ENCODE measurements at regions not wholly inside any gene's neighbourhood (a gene's known extent, or its start where the extent isn't known, plus 50 kb on each side); places are given as distances from the start of the nearest gene placed in this dataset.

DNA sequence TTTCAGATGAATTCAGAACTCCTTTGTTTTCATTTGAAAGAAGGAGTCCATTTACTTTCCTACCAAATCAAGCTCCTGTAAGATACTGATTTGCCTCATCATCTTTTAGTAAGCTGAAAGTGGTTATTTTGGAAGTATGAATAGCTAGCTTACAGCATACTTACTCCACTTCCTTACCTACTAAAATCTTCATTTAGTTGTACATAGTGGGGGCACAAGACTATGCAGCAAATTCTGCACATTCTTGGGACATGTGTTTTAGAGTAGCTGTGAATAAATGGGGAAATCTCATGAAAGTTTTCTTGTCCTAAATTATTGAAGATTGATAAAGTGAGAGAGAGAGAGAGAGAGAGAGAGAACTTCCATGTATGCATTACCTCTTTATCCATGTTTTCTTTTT lies 256.3 kb downstream of the OGFRL1 start:
- intact Hi-C loops (cut with micrococcal nuclease) = loop anchor here (10.0 kb wide), 1 partner anchor 540 kb away; no protein-coding TSS in a partner anchor
- DNase-seq (no peak), ATAC-seq (no peak)

DNA sequence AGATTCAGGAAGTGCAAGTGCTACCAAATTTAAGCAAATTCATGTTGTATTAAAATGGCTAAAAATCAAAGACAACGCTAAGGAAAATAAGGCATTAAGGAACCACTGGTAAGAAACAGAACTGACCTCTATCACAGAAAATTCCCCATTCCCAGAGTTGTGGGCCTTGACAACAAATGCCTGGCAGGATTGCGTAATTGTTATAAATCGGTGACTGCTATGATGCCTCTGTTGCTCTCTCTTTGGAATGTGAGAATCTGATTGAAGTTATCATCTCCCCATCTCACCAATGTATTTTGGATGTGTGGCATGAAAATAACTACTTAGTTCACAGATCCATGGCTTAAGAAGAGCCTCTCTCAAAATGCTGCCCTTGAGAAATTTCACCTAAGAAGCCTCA lies 257.3 kb downstream of the OGFRL1 start:
- DNase-seq (no peak), ATAC-seq (no peak)
- intact Hi-C loops (cut with micrococcal nuclease) = loop anchor here (10.0 kb wide), 1 partner anchor 539 kb away; no protein-coding TSS in a partner anchor

DNA sequence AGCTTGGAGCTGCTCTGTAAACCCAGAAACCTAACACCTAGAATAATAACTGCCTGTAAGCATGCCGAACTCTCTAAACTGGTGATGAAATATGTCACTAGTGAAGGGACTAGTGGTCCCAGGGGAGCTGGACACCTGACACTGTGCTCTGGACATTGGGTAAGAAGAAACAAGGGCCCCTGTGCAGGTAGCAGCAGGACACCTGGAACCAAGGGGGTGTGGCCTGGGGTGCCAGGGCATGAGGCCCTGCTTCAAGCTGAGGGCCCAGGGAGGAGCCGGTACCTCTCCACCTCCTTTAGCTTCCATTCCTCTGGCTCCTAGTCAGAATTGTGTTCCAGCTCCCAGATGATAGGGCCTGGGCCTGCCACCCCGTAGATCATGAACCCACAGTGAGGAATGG lies 263.2 kb downstream of the OGFRL1 start:
- intact Hi-C loops (cut with micrococcal nuclease) = no loop called here
- ATAC-seq = no peak
- DNase-seq = no peak

DNA sequence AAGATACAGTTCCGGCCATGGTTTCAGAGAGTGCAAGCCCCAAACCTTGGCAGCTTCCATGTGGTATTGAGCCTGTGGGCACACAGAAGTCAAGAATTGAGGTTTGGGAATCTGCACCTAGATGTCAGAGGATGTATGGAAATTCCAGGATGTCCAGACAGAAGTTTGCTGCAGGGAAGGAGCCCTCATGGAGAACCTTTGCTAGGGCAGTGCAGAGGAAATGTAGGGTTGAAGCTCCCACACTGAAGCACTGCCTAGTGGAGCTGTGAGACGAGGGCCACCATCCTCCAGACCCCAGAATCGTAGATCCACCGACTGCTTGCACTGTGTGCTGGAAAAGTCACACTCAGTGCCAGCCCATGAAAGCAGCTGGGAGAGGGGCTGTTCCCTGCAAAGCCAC lies 267.5 kb downstream of the OGFRL1 start:
- DNase-seq = no peak
- no peak for ATAC-seq

DNA sequence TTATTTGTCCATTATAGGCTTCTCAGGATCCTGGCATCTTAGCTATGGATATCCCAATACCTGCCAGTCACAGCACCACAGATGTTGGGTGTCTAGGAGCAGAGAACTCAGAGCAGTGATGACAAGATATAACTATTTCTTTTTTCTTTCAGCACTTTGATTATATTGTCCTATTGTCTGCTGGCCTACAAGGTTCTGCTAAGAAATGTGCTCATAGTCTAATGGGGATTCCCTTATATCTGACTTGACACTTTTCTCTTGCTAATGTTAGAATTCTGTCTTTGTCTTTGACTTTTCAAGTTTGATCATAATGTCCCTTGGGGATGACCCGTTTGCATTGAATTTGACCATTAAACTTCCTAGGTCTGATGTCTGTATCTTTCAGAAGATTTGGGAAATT lies 270.4 kb downstream of the OGFRL1 start:
- DNase-seq = no peak
- no peak for ATAC-seq
- intact Hi-C loops (cut with micrococcal nuclease) = no loop called here

More for the DNA sequence above, 267.5 kb downstream of the OGFRL1 start:
- intact Hi-C loops (cut with micrococcal nuclease) = no loop called here

DNA sequence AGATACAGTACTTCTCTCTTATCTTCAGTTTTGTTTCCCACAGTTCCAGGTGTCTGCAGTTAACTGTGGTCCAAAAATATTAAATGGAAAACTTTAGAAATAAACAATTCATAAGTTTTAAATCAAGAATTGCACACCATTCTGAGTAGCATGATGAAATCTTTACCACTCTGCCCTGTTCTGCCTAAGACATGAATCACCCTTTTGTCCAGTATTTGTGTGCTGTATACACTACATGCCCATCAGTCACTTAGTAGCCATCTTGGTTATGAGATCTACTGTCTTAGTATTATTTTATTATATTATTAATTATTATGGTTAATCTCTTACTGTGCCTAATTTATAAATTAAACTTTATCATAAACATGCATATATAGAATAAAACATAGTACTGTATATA lies 279.0 kb downstream of the OGFRL1 start:
- ATAC-seq (no peak), DNase-seq (no peak)
- intact Hi-C loops (cut with micrococcal nuclease) = no loop called here

DNA sequence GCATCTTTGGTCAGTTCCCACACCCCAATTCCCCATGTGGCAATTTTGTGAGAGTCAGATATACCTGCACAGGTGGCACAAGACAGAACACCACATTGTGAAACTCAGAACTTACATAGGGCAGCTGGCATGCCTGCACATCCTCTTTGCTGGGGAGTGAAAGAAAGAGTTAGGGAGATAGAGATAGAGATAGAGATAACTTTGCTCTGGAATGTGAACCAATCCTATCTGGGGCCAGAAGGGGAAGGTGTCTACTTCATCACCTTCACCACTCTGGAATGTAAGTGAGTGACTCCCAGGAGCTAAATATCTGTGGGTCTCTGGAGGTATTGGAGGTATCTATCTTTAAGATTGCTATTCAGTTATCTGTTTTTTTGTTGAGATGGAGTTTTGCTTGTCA lies 289.2 kb downstream of the OGFRL1 start:
- DNase-seq (no peak), ATAC-seq (no peak)
- intact Hi-C loops (cut with micrococcal nuclease) = no loop called here

DNA sequence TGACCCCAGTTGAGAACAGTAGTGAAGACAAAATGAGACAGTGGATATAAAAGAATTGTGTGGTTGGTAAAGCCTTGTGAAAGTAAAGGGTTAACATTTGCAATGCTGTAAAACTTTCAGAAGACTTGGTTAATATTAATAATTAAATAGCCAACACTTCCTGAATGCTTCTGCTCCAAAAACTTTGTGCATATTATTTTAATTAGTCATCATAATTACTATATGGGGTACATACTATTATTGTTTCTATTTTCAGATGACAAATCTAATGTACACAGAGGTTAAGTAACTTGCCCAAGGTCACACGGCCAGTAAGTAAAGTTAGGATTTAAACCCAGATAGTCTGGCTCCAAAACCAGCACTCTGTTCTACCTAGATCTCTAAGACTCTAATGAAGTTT lies 291.3 kb downstream of the OGFRL1 start:
- DNase-seq = no peak
- no peak for ATAC-seq
- intact Hi-C loops (cut with micrococcal nuclease) = no loop called here

DNA sequence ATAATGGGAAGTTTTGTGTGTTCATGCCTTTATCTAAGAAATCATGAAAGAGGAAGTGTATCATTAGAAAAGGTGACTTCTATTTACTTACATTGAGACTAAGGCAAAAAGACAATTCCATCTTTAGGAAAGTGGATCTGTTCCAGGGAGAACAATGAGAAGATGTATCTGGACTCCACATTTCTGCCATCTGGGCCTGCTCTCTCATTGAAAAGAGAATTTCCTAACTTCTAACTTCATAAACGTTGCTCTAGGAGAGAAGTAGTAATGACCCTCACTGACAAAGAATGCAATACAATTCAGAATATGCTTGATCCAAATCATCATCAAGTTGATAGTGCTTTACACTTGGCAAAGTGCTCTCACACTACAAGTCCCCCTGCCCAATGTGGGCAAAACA lies 294.2 kb downstream of the OGFRL1 start:
- ATAC-seq (no peak), DNase-seq (no peak)
- intact Hi-C loops (cut with micrococcal nuclease) = no loop called here

DNA sequence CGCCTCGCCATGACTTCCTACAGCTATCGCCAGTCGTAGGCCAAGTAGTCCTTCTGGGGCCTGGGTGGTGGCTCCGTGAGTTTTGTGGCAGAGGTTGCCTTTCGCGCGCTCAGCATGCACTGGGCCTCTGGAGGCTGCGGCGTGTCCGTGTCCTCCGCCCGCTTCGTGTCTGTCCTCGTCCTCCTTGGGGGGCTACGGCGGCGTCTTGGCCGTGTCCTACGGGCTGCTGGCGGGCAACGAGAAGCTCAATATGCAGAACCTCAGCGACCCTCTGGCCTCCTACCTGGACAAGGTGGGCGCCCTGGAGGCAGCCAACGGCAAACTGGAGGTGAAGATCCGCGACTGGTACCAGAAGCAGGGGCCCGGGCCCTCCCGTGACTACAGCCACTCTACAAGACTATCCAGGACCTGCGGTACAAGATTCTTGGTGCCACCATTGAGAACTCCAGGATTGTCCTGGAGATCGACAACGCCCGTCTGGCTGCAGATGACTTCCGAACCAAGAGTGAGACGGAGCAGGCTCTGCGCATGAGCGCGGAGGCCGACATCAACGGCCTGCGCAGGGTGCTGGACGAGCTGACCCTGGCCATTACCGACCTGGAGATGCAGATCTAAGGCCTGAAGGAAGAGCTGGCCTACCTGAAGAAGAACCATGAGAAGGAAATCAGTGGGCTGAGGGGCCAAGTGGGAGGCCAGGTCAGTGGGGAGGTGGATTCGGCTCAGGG lies 296.3 kb downstream of the OGFRL1 start:
- intact Hi-C loops (cut with micrococcal nuclease) = no loop called here
- peak; percentile 20 for DNase-seq

DNA sequence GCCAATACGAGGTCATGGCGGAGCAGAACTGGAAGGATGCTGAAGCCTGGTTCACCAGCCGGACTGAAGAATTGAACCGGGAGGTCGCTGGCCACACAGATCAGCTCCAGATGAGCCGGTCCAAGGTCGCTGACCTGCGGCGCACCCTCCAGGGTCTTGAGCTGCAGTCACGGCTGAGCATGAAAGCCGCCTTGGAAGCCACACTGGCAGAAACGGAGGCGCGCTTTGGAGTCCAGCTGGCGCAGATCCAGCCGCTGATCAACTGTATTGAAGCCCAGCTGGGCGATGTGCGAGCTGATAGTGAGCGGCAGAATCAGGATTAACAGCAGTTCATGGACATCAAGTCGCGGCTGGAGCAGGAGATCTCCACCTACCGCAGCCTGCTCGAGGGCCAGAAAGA lies 296.9 kb downstream of the OGFRL1 start:
- ATAC-seq = no peak
- DNase-seq = peak; percentile 22
- intact Hi-C loops (cut with micrococcal nuclease) = no loop called here

More for the DNA sequence above, 296.3 kb downstream of the OGFRL1 start:
- no peak for ATAC-seq

DNA sequence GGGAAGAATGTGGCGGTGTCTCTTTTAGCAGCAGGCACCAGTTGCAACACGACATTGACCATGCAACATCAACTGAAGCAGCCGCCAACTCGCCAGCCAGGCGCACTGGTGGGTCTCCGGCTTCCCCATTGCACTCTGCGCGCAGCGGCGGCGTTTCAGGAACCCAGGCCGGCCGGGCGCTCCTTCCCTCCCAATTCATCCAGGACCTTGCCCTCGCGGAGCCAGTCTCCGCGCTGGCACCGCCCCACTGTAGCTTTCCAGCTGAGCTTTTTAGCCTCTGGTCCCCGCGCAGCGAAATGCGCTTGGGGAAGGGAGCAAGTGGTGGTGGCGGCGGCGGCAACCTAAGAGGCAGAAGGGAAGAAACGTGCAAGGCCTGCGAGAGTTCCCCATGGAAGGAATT lies 297.9 kb upstream of the RIMS1 start:
- ATAC-seq (no peak), DNase-seq (no peak)
- intact Hi-C loops (cut with micrococcal nuclease) = no loop called here

DNA sequence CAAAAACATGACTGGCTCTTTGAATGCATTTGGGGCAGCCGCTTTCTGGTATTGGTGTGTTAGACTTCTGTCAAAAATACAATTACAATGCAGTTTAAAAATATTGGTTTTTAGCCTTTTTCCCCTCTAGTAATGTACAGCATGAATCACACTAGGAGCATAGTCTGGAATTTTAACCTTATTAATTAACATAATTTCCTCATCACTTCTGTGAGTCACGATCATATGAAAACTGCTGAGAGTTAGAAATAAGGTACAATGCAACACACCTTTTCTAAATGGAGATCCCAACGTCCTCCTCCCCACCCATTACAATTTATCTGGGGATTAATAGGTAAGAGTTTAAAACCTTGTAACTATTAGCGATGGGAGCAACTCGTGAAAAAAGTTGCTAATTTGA lies 297.1 kb upstream of the RIMS1 start:
- intact Hi-C loops (cut with micrococcal nuclease) = no loop called here
- ATAC-seq = no peak
- no peak for DNase-seq

DNA sequence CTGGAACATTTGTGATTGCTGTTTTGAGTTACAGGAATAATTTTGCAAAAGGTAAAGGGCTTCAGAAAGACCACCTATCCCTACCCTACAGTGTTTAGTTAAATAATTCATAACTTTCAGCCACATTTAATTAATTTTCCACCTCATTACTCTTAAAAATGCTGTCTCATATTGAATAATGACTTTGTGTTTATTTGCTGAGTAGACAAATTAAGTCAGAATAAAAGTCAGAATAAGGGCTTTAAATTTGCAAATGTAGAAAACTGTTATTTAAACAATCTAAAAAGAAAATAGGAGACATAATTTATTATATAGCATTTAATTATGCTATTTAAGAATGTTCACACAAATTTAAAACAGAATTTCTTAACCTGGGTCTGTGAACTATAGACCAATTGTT lies 293.7 kb upstream of the RIMS1 start:
- no peak for ATAC-seq
- intact Hi-C loops (cut with micrococcal nuclease) = no loop called here
- no peak for DNase-seq

DNA sequence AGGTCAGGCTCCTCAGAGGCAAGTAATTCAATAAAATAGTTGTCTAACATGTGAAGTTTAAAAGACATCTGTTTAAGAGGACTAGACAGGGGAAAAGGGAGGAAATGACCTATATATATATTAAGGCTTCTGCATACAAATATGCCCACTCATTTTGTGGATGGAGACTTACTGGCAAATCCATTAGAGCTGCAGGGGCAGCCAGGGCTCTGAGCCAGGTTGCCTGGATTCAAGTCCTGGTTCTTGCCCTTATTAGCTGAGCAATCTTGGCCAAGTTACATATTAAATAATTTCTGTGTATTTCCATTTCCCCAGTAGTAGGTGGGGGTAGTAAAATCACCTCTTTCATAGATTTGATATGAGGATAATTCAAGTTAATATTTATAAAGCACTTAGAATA lies 287.0 kb upstream of the RIMS1 start:
- ATAC-seq (no peak), DNase-seq (peak; percentile 19)
- intact Hi-C loops (cut with micrococcal nuclease) = no loop called here

DNA sequence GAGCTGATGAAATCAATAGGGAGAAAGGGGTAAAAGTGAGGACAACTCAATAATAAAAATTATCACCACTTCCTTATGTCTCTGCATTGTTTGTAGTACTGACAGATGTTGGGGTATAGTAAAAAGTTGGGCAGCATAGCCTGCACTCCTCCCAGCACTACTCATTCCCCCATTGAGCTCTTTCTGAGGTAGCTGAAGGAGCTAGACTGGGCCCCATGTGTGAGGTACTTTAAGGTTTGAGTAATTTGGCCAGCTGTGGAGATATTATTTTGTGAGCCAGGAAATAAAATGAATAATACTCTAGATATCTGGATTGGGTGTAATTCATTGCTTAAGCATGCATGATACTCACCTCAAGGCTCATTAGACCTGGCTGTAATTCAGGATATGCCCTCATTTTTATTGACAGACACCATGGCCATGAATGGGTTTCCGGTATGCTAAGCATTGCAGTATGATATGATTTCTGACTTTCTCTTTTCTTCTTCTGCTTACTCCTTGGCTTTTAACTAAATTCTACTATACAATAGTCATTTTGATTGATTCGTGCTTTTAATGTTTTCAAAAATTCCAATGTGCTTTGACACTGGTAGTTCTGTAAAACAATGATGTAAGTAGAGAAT lies 283.9 kb upstream of the RIMS1 start:
- ATAC-seq = no peak
- no peak for DNase-seq
- intact Hi-C loops (cut with micrococcal nuclease) = no loop called here

DNA sequence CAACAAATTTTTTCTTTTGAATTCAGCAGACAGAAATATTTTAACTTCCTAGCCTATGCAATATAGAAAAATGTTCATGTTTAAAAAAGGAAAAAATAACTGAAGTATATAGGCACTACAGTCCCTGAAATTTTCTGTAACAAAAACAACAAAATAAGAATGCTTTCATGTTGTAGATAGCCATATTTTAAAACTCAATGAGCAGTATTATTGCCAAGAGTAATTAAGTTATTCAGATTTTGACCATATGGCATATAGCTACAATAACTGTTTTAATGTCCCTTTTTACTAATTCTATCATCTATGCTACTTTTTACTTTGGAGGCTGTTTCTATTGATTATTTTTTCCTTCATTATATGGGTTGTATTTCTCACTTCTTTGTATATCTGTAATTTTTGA lies 283.3 kb upstream of the RIMS1 start:
- DNase-seq (no peak), ATAC-seq (no peak)
- intact Hi-C loops (cut with micrococcal nuclease) = no loop called here

DNA sequence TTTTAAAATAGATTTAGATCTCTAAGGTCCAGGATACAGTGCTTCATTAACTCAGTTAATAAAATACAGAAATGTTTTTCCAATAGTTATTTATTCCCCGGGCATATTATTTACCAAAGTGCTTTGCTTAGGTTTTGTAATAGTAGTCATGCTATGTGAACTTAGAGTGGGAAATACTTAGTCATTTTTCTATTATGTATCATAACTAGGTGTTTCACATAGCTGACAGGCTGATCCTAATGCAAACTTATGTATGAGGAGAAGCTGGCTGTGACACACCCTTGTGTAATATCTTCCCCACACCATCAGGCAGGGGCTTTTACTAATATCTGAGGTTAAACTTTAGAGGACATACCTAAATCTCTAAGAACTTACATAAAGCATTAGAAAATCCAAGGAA lies 277.7 kb upstream of the RIMS1 start:
- DNase-seq (no peak), ATAC-seq (no peak)
- intact Hi-C loops (cut with micrococcal nuclease) = no loop called here

DNA sequence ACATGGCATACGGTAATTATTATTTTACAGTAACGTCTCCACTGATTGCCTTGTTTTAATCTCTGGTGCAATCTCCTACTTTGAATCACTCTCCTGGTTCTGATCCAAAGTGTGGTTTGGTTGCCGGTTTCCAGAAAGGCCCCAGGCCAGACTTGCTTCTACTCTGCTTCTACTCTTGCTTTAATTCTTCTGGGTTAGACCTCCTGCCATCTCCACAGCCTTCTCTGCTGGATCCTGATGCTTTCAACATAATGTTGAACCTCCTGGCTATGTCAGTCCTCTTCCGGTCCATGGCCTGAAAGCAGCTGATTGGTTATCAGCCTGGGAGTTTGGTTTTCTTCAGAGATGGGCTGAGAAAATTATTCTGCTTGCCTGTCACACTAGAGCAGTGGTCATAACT lies 266.5 kb upstream of the RIMS1 start:
- no peak for ATAC-seq
- intact Hi-C loops (cut with micrococcal nuclease) = no loop called here

DNA sequence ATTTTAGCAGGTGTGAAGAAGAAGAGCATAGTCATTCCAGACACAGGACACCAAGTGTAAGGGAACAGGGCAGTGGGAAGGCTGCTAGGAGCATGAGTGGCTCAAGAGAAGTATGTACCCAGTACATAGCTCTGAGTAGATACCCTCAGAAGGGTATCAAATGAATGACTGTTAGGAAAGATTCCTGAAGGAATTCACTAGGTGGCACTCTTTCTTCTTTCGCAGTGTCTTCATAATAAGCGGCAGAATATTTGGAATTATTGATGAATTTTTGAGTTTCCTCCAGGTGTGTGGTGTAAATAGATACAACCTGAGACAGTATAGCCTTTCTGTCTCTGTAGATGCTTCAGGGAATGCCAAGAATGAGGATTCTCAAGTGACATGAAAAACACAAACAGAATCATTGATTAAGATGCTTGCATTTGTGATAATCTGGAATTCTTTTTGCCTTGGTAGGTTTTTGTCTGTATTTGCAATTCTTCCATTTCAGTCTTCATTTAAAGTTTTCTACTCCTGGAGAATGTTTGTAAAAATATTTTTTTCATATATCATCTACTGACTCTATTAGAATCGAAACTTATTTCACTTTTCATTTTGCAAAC lies 264.3 kb upstream of the RIMS1 start:
- intact Hi-C loops (cut with micrococcal nuclease) = no loop called here
- no peak for DNase-seq
- no peak for ATAC-seq

More for the DNA sequence above, 266.5 kb upstream of the RIMS1 start:
- no peak for DNase-seq

DNA sequence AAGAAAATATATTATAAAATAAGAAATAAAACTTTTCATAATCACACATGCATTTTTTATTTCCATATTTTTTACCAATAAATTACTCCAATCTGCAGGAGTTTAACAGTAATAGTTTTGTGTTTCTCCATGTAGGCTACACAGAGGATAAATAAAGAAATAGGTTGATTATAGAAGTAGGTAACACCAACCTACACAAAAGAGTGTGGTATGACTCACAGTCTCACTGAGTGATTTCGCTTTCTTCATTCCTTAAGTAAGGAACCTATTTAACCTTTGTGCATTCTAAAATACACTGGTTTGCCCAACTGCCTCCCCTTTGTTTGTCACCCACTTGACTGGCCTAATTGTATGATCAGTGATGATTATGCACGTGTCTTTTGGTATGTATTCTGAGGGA lies 244.2 kb upstream of the RIMS1 start:
- intact Hi-C loops (cut with micrococcal nuclease) = no loop called here
- no peak for ATAC-seq
- no peak for DNase-seq

All from left ventricle myocardium superior (tissue), 1 donor.